ENCODE measurements at regions not wholly inside any gene's neighbourhood (a gene's known extent, or its start where the extent isn't known, plus 50 kb on each side); places are given as distances from the start of the nearest gene placed in this dataset.

- TF ChIP-seq CTCF (IDR thresholded peaks at IDR 0.05) (no peak), POLR2A (IDR thresholded peaks at IDR 0.05) (no peak)
These were observed 559.1 kb downstream of the TLL1 start for GRCh38 chr4:166432125-166432524.

Measured in testis (tissue), 2 donors.